OCI-LY3 (cell line): ENCODE measurements at regions not wholly inside any gene's neighbourhood (a gene's known extent, or its start where the extent isn't known, plus 50 kb on each side); places are given as distances from the start of the nearest gene placed in this dataset.
"Not testable (repeated sequence)": the region's sequence is repeated elsewhere in the genome, so short reads cannot be mapped to it uniquely, and the experiment has no call there.

Experiments used
- H2AFZ ChIP-seq: fragments of 200-600, 300-600 bp; shearing (Covaris generic); 2 replicates; pipeline ENCODE4 v1.6.0; 2014; ENCODE audit warnings: antibody characterized with exemption, low read depth, low read length
- H3K27ac ChIP-seq: fragments of 200-600, 300-600 bp; sonication (generic); 2 replicates; pipeline ENCODE4 v1.5.1; 2014; ENCODE audit warnings: mild to moderate bottlenecking, low read length, moderate library complexity, mixed read lengths
- H3K27me3 ChIP-seq: fragments of 200-600, 300-600 bp; sonication (generic); 2 replicates; pipeline ENCODE4 v1.6.1; 2014; ENCODE audit warnings: low read depth, low read length, mixed read lengths
- H3K36me3 ChIP-seq: fragments of 200-600, 300-600 bp; sonication (generic); replicated peaks from 2 replicates; pipeline ENCODE3; 2014; ENCODE audit warnings: low read depth, low read length, mixed read lengths
- H3K4me1 ChIP-seq: fragments of 300-600, 200-600 bp; sonication (generic); 2 replicates; pipeline ENCODE4 v1.6.1; 2014; ENCODE audit warnings: low read length, mixed read lengths
- H3K4me2 ChIP-seq: fragments of 200-600, 300-600 bp; sonication (generic); 2 replicates; pipeline ENCODE4 v1.6.1; 2014; ENCODE audit warnings: low read length, mixed read lengths
- H3K4me3 ChIP-seq: fragments of 300-600, 200-600 bp; sonication (generic); 2 replicates; pipeline ENCODE4 v1.5.1; 2014; ENCODE audit warnings: antibody characterized with exemption, mild to moderate bottlenecking, low read length, moderate library complexity
- H3K79me2 ChIP-seq: fragments of 300-600, 200-600 bp; shearing (Covaris generic); 2 replicates; pipeline ENCODE4 v1.6.1; 2014; ENCODE audit warnings: mild to moderate bottlenecking, low read length, mixed read lengths
- H3K9ac ChIP-seq: fragments of 300-600, 200-600 bp; shearing (Covaris generic); 2 replicates; pipeline ENCODE4 v1.6.0; 2014; ENCODE audit warnings: mild to moderate bottlenecking, low read length, moderate library complexity
- H3K9me3 ChIP-seq: fragments of 200-600, 300-600 bp; shearing (Covaris generic); 2 replicates; pipeline ENCODE4 v1.6.1; 2014; ENCODE audit warnings: low read length, mixed read lengths; ENCODE audit not compliant: insufficient read depth
- H4K20me1 ChIP-seq: fragments of 200-600, 300-600 bp; sonication (generic); 2 replicates; pipeline ENCODE4 v1.6.1; 2016; ENCODE audit warnings: low read length, mixed read lengths; ENCODE audit not compliant: insufficient read depth
- CTCF ChIP-seq: fragments of 200-600, 300-600 bp; sonication (generic); IDR thresholded peaks from 2 replicates; pipeline ENCODE4 v1.5.1; 2014; ENCODE audit warnings: antibody characterized with exemption, low read length, low read depth
- EZH2phosphoT487 ChIP-seq: fragments of 200-600 bp; shearing (Covaris generic); IDR thresholded peaks from 2 replicates; pipeline ENCODE4 v1.6.1; 2018; ENCODE audit warnings: antibody characterized with exemption, mixed run types, low read depth

DNA sequence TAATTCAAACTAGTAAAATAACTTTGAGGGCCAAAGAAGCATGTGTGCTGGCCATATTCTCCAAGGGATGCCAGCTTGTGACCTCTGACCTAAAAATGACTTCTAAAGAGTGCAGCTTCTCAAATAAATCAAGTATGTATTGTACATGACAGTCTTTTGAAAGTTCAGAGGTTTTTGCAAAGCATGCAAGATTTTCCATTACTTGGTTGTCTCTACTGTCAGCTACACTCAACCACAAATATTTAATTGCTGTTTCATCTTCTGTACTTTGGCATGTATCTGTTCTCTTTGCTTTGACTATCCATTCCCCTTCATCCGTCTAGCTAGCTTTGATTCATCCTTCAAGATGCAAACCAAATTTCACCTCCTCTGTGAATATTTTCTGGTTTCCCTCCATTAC, 121.9 kb upstream of the HS3ST2 start:
- H2AFZ ChIP-seq: no peak overlapping the region
- H3K4me2 ChIP-seq: no peak overlapping the region
- no peak for TF ChIP-seq EZH2phosphoT487
- TF ChIP-seq CTCF: no peak
- H3K4me1 ChIP-seq: no peaks in the 10 kb centered on the region
- H3K27ac ChIP-seq: no peak overlapping the region
- no peaks in the 10 kb centered on the region for H3K79me2 ChIP-seq
- H3K9ac ChIP-seq: no peak overlapping the region
- peaks cover 46% of the 10 kb centered on the region for H3K27me3 ChIP-seq
- peaks cover 3% of the 10 kb centered on the region; the same call in 1 of the 2 replicates for H3K9me3 ChIP-seq
- H3K4me3 ChIP-seq: no peak overlapping the region
- no peaks in the 10 kb centered on the region for H3K36me3 ChIP-seq
- no peaks in the 10 kb centered on the region for H4K20me1 ChIP-seq

GRCh38 chr16:22692916-22693637, 120.9 kb upstream of the HS3ST2 start:
- H4K20me1 ChIP-seq: no peaks in the 10 kb centered on the region
- H2AFZ ChIP-seq: no peak overlapping the region
- no peak overlapping the region for H3K27ac ChIP-seq
- no peaks in the 10 kb centered on the region for H3K36me3 ChIP-seq
- H3K9ac ChIP-seq: no peak overlapping the region
- TF ChIP-seq CTCF (no peak), EZH2phosphoT487 (no peak)
- no peak overlapping the region for H3K4me2 ChIP-seq
- H3K79me2 ChIP-seq: no peaks in the 10 kb centered on the region
- no peaks in the 10 kb centered on the region for H3K4me1 ChIP-seq
- H3K9me3 ChIP-seq: no peaks in the 10 kb centered on the region
- no peak overlapping the region for H3K4me3 ChIP-seq
- H3K27me3 ChIP-seq: peaks cover 46% of the 10 kb centered on the region

DNA sequence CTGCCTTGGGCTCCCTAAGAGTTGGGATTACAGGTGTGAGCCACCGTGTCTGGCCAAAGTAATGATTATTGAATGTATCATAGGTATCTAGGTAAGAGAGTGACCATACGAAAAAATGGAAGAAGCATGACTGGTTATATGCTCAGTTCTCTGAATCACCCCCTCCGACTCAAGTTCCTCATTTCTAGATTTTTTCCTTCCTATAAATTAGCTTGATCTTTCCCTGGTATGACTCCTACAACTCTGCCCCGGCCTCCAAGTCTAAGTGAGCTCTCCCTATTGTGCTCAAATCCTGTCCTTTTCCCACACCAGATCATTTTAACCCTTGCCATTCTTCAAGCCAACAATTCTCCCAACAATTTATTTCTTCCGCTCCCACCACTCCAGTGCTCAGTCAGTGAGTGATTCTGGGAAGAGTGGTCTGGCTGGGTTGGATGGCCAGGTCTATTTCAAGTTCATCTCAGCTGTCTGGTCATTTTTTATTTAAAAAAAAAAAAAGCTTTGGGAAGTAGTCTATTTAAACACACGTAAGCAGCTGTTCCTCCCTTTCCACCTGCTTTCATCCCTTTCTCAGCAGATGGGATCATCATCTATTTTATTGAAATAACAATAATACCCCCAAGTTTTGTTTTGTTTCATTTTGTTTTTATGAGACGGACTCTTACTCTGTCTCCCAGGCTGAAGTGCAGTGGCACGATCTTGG, 120.2 kb upstream of the HS3ST2 start:
- H3K27me3 ChIP-seq: peaks cover 46% of the 10 kb centered on the region
- H3K4me1 ChIP-seq: no peaks in the 10 kb centered on the region
- no peak overlapping the region for H3K27ac ChIP-seq
- H3K36me3 ChIP-seq: no peaks in the 10 kb centered on the region
- H3K9me3 ChIP-seq: no peaks in the 10 kb centered on the region
- TF ChIP-seq EZH2phosphoT487: no peak
- TF ChIP-seq CTCF: no peak
- H3K79me2 ChIP-seq: no peaks in the 10 kb centered on the region
- no peak overlapping the region for H3K9ac ChIP-seq
- H4K20me1 ChIP-seq: no peaks in the 10 kb centered on the region
- H2AFZ ChIP-seq: no peak overlapping the region
- no peak overlapping the region for H3K4me2 ChIP-seq
- no peak overlapping the region for H3K4me3 ChIP-seq

DNA sequence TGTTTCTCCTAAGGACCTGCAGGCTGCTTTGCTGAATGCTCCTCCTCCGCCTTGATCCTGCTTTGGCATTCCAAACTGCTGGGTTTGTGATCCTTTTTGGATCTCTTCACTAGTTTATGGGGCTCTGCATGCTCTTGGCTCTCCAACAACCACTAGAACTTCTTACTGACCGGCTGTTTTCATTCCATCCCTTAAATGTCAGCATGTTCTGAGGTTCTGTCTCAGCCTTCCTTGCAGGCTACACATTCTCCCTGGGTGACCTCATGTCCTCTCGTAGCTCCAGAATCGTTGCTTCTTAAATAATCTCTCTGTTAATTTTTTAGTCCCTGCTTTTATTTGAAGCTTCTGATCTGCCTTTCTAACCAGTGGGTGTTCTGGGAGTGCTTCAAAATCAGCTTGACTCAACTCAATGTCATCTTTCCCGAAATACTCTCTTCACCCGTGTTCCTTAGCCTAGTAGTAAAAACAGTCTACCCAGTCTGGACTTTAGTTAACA, 119.0 kb upstream of the HS3ST2 start:
- H3K27ac ChIP-seq: no peak overlapping the region
- H3K4me3 ChIP-seq: no peak overlapping the region
- H2AFZ ChIP-seq: no peak overlapping the region
- H3K36me3 ChIP-seq: no peaks in the 10 kb centered on the region
- H3K4me2 ChIP-seq: no peak overlapping the region
- H3K9ac ChIP-seq: no peak overlapping the region
- no peaks in the 10 kb centered on the region for H3K9me3 ChIP-seq
- no peaks in the 10 kb centered on the region for H3K79me2 ChIP-seq
- peaks cover 46% of the 10 kb centered on the region for H3K27me3 ChIP-seq
- no peaks in the 10 kb centered on the region for H3K4me1 ChIP-seq
- no peaks in the 10 kb centered on the region for H4K20me1 ChIP-seq
- TF ChIP-seq CTCF (no peak), EZH2phosphoT487 (no peak)

DNA sequence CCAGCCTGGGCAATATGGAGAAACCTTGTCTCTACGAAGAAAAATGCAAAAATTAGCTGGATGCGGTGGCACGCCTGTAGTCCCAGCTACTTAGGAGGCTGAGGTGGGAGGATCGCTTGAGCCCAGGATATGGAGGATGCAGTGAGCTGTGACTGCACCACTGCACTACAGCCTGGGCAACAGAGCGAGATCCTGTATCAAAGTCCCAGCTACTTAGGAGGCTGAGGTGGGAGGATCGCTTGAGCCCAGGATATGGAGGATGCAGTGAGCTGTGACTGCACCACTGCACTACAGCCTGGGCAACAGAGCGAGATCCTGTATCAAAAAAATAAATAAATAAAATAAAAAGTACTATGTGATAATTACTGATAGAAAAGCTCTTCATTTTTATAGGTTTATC, 118.2 kb upstream of the HS3ST2 start:
- H4K20me1 ChIP-seq, H3K27ac ChIP-seq, H3K4me3 ChIP-seq, H3K9me3 ChIP-seq, H3K9ac ChIP-seq, H2AFZ ChIP-seq, H3K4me2 ChIP-seq, H3K4me1 ChIP-seq, H3K36me3 ChIP-seq, H3K79me2 ChIP-seq: not testable (repeated sequence)
- H3K27me3 ChIP-seq: peaks cover 41% of the 10 kb centered on the region
